ENCODE measurements at regions not wholly inside any gene's neighbourhood (a gene's known extent, or its start where the extent isn't known, plus 50 kb on each side); places are given as distances from the start of the nearest gene placed in this dataset.

- CTCF ChIA-PET = no interaction called here
- no peak for TF ChIP-seq TARDBP (IDR thresholded peaks at IDR 0.05)
- no peak for TF ChIP-seq PKNOX1 (IDR thresholded peaks at IDR 0.05)
- TF ChIP-seq HDGF (IDR thresholded peaks at IDR 0.05; ENCODE audit: borderline replicate concordance) = no peak
- TF ChIP-seq ZNF384 (IDR thresholded peaks at IDR 0.05) = no peak
- no peak for TF ChIP-seq ELF4 (IDR thresholded peaks at IDR 0.05)
- no peak for TF ChIP-seq FOXK2 (IDR thresholded peaks at IDR 0.05)
- TF ChIP-seq NFRKB (IDR thresholded peaks at IDR 0.05) = no peak
- no peak for TF ChIP-seq FOXA1 (IDR thresholded peaks at IDR 0.05)
- no peak for TF ChIP-seq SUZ12 (IDR thresholded peaks at IDR 0.05)
- TF ChIP-seq SP1 (IDR thresholded peaks at IDR 0.05) = no peak
- TF ChIP-seq L3MBTL2 (conservative IDR thresholded peaks at IDR 0.05) = no peak
- TF ChIP-seq BHLHE40 (IDR thresholded peaks at IDR 0.05; ENCODE audit: borderline replicate concordance) = no peak
- no peak for TF ChIP-seq LEF1 (IDR thresholded peaks at IDR 0.05; ENCODE audit: borderline replicate concordance)
- no peak for DNase-seq (ENCODE audit: extremely low spot score)
- POLR2A ChIA-PET = no interaction called here
Observed at GRCh38 chr4:174105202-174105601, 178.3 kb downstream of the FBXO8 start.

GRCh38 chr4:174100910-174101309 lies 182.6 kb downstream of the FBXO8 start:
- ChIA-PET CTCF (interaction anchor here (0.6 kb wide), 1 partner anchor 97 kb away, joined by 3 read pairs; no protein-coding TSS in a partner anchor), POLR2A (no interaction called here)
- TF ChIP-seq CTBP1 (IDR thresholded peaks at IDR 0.05; ENCODE audit: borderline replicate concordance) (no peak), TARDBP (IDR thresholded peaks at IDR 0.05) (no peak), ARNT (IDR thresholded peaks at IDR 0.05) (no peak), NFRKB (IDR thresholded peaks at IDR 0.05) (no peak), L3MBTL2 (conservative IDR thresholded peaks at IDR 0.05) (no peak), FOXA1 (IDR thresholded peaks at IDR 0.05) (no peak), PKNOX1 (IDR thresholded peaks at IDR 0.05) (no peak), ZNF384 (IDR thresholded peaks at IDR 0.05) (no peak), FOXK2 (IDR thresholded peaks at IDR 0.05) (no peak), LEF1 (IDR thresholded peaks at IDR 0.05; ENCODE audit: borderline replicate concordance) (no peak), SP1 (IDR thresholded peaks at IDR 0.05) (no peak), BHLHE40 (IDR thresholded peaks at IDR 0.05; ENCODE audit: borderline replicate concordance) (no peak), SUZ12 (IDR thresholded peaks at IDR 0.05) (no peak), FOXM1 (IDR thresholded peaks at IDR 0.05; ENCODE audit: borderline replicate concordance) (no peak)
- no peak for DNase-seq (ENCODE audit: extremely low spot score)

- DNase-seq (ENCODE audit: extremely low spot score) = no peak
- POLR2A ChIA-PET = no interaction called here
- TF ChIP-seq TARDBP (IDR thresholded peaks at IDR 0.05) (no peak), PKNOX1 (IDR thresholded peaks at IDR 0.05) (no peak), FOXK2 (IDR thresholded peaks at IDR 0.05) (no peak), SUZ12 (IDR thresholded peaks at IDR 0.05) (no peak), CTBP1 (IDR thresholded peaks at IDR 0.05; ENCODE audit: borderline replicate concordance) (no peak), FOXM1 (IDR thresholded peaks at IDR 0.05; ENCODE audit: borderline replicate concordance) (no peak), NFRKB (IDR thresholded peaks at IDR 0.05) (no peak), LEF1 (IDR thresholded peaks at IDR 0.05; ENCODE audit: borderline replicate concordance) (no peak), ARNT (IDR thresholded peaks at IDR 0.05) (no peak), ELF4 (IDR thresholded peaks at IDR 0.05) (no peak), L3MBTL2 (conservative IDR thresholded peaks at IDR 0.05) (no peak), HDGF (IDR thresholded peaks at IDR 0.05; ENCODE audit: borderline replicate concordance) (no peak), FOXA1 (IDR thresholded peaks at IDR 0.05) (no peak)
Observed at GRCh38 chr4:174099712-174100111, 183.8 kb downstream of the FBXO8 start.

GRCh38 chr4:174096999-174097398 lies 186.5 kb downstream of the FBXO8 start:
- ChIA-PET CTCF (no interaction called here), POLR2A (no interaction called here)
- TF ChIP-seq SP1 (IDR thresholded peaks at IDR 0.05) (no peak), FOXK2 (IDR thresholded peaks at IDR 0.05) (no peak), LEF1 (IDR thresholded peaks at IDR 0.05; ENCODE audit: borderline replicate concordance) (no peak), TARDBP (IDR thresholded peaks at IDR 0.05) (no peak), ELF4 (IDR thresholded peaks at IDR 0.05) (no peak), HDGF (IDR thresholded peaks at IDR 0.05; ENCODE audit: borderline replicate concordance) (no peak), CTBP1 (IDR thresholded peaks at IDR 0.05; ENCODE audit: borderline replicate concordance) (no peak), ZNF384 (IDR thresholded peaks at IDR 0.05) (no peak), FOXA1 (IDR thresholded peaks at IDR 0.05) (no peak), SUZ12 (IDR thresholded peaks at IDR 0.05) (no peak), NFRKB (IDR thresholded peaks at IDR 0.05) (no peak), ARNT (IDR thresholded peaks at IDR 0.05) (no peak), L3MBTL2 (conservative IDR thresholded peaks at IDR 0.05) (no peak), FOXM1 (IDR thresholded peaks at IDR 0.05; ENCODE audit: borderline replicate concordance) (no peak), PKNOX1 (IDR thresholded peaks at IDR 0.05) (no peak), BHLHE40 (IDR thresholded peaks at IDR 0.05; ENCODE audit: borderline replicate concordance) (no peak)
- no peak for DNase-seq (ENCODE audit: extremely low spot score)

More at GRCh38 chr4:174099712-174100111, 183.8 kb downstream of the FBXO8 start:
- CTCF ChIA-PET = interaction anchor here (0.6 kb wide), 1 partner anchor 182 kb away, joined by 3 read pairs; no protein-coding TSS in a partner anchor

- ChIA-PET CTCF (no interaction called here), POLR2A (no interaction called here)
- no peak for DNase-seq (ENCODE audit: extremely low spot score)
- no peak for TF ChIP-seq FOXK2 (IDR thresholded peaks at IDR 0.05)
- no peak for TF ChIP-seq HDGF (IDR thresholded peaks at IDR 0.05; ENCODE audit: borderline replicate concordance)
- no peak for TF ChIP-seq CTBP1 (IDR thresholded peaks at IDR 0.05; ENCODE audit: borderline replicate concordance)
- TF ChIP-seq ZNF384 (IDR thresholded peaks at IDR 0.05) = no peak
- TF ChIP-seq SP1 (IDR thresholded peaks at IDR 0.05) = no peak
- no peak for TF ChIP-seq LEF1 (IDR thresholded peaks at IDR 0.05; ENCODE audit: borderline replicate concordance)
- TF ChIP-seq TARDBP (IDR thresholded peaks at IDR 0.05) = no peak
- no peak for TF ChIP-seq FOXM1 (IDR thresholded peaks at IDR 0.05; ENCODE audit: borderline replicate concordance)
- no peak for TF ChIP-seq FOXA1 (IDR thresholded peaks at IDR 0.05)
- no peak for TF ChIP-seq PKNOX1 (IDR thresholded peaks at IDR 0.05)
- TF ChIP-seq SUZ12 (IDR thresholded peaks at IDR 0.05) = no peak
- no peak for TF ChIP-seq L3MBTL2 (conservative IDR thresholded peaks at IDR 0.05)
- no peak for TF ChIP-seq ARNT (IDR thresholded peaks at IDR 0.05)
- no peak for TF ChIP-seq NFRKB (IDR thresholded peaks at IDR 0.05)
- no peak for TF ChIP-seq ELF4 (IDR thresholded peaks at IDR 0.05)
- no peak for TF ChIP-seq BHLHE40 (IDR thresholded peaks at IDR 0.05; ENCODE audit: borderline replicate concordance)
Observed at GRCh38 chr4:174096456-174096855, 187.0 kb downstream of the FBXO8 start.

Measured in HEK293T (cell line).